Osteoblast (primary cell): ENCODE measurements at regions not wholly inside any gene's neighbourhood (a gene's known extent, or its start where the extent isn't known, plus 50 kb on each side); places are given as distances from the start of the nearest gene placed in this dataset.

Source experiments
- DNase-seq: peaks from one replicate; pipeline ENCODE4 v3.0.0; 2011; ENCODE audit warnings: low spot score, mixed read lengths; ENCODE audit not compliant: insufficient read length; ENCODE audit errors: missing footprints
- H2AFZ ChIP-seq: 2 replicates; pipeline ENCODE4 v1.6.0; 2011; ENCODE audit warnings: mild to moderate bottlenecking, low read length
- H3K27ac ChIP-seq: 2 replicates; pipeline ENCODE4 v1.5.1; 2011; ENCODE audit warnings: mild to moderate bottlenecking, low read depth, low read length, moderate library complexity
- H3K27me3 ChIP-seq: 2 replicates; pipeline ENCODE4 v1.6.0; 2012; ENCODE audit warnings: mild to moderate bottlenecking, control low read depth, inconsistent platforms, low read length, moderate library complexity; ENCODE audit not compliant: insufficient read depth
- H3K36me3 ChIP-seq: 2 replicates; pipeline ENCODE4 v1.5.1; 2011; ENCODE audit warnings: mild to moderate bottlenecking, low read length, control low read depth, moderate library complexity; ENCODE audit not compliant: insufficient read depth
- H3K4me1 ChIP-seq: 2 replicates; pipeline ENCODE4 v1.5.1; 2011; ENCODE audit warnings: mild to moderate bottlenecking, low read length, control low read depth, moderate library complexity; ENCODE audit not compliant: insufficient read depth
- H3K4me2 ChIP-seq: 2 replicates; pipeline ENCODE4 v1.6.0; 2011; ENCODE audit warnings: mild to moderate bottlenecking, low read length; ENCODE audit not compliant: insufficient read depth
- H3K4me3 ChIP-seq: fragments of 200-600 bp; sonication (generic); 3 replicates; pipeline ENCODE4 v1.5.1; 2012; ENCODE audit warnings: mild to moderate bottlenecking, low read length, inconsistent platforms; ENCODE audit not compliant: insufficient read depth
- H3K79me2 ChIP-seq: 2 replicates; pipeline ENCODE4 v1.6.0; 2012; ENCODE audit warnings: mild to moderate bottlenecking, low read length, control low read depth, inconsistent platforms; ENCODE audit not compliant: insufficient read depth
- H3K9me3 ChIP-seq: 2 replicates; pipeline ENCODE4 v1.5.1; 2011; ENCODE audit warnings: low read depth, low read length, control low read depth
- H4K20me1 ChIP-seq: 2 replicates; pipeline ENCODE4 v1.6.0; 2012; ENCODE audit warnings: mild to moderate bottlenecking, low read length, control low read depth; ENCODE audit not compliant: insufficient read depth
- TF ChIP-seq, protein P1 (sequence below): IDR thresholded peaks from 2 replicates; pipeline ENCODE4 v1.5.1; 2011; ENCODE audit warnings: mild to moderate bottlenecking, low read depth, low read length, moderate library complexity; ENCODE audit errors: extremely low read depth

DNA sequence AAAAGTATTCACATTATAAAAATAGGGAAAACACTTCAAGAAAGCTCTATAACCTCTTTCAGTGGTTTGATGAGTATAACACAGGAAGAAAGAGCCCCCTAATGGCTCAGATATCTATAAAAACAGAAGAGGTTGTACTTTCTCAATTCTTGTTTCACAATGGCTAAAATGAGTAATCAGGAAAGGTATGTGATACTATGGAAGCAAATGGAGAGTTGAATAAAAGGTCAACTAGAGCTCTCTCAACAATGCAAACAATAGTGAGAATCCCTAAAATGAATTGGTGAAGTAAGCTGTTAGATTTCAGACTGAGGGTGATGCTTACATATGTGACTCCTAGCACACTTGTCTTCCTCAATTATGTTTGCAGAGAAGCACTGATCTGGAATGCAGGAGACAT is 584.6 kb upstream of the CDH18 start:
- Histone ChIP-seq H3K27ac (no peak overlapping the region), H3K4me3 (no peak overlapping the region), H2AFZ (no peak overlapping the region), H3K27me3 (no peaks in the 10 kb centered on the region), H4K20me1 (no peaks in the 10 kb centered on the region), H3K36me3 (no peaks in the 10 kb centered on the region), H3K9me3 (no peaks in the 10 kb centered on the region), H3K4me2 (no peak overlapping the region), H3K4me1 (no peaks in the 10 kb centered on the region), H3K79me2 (no peaks in the 10 kb centered on the region)
- TF ChIP-seq, protein P1, sequence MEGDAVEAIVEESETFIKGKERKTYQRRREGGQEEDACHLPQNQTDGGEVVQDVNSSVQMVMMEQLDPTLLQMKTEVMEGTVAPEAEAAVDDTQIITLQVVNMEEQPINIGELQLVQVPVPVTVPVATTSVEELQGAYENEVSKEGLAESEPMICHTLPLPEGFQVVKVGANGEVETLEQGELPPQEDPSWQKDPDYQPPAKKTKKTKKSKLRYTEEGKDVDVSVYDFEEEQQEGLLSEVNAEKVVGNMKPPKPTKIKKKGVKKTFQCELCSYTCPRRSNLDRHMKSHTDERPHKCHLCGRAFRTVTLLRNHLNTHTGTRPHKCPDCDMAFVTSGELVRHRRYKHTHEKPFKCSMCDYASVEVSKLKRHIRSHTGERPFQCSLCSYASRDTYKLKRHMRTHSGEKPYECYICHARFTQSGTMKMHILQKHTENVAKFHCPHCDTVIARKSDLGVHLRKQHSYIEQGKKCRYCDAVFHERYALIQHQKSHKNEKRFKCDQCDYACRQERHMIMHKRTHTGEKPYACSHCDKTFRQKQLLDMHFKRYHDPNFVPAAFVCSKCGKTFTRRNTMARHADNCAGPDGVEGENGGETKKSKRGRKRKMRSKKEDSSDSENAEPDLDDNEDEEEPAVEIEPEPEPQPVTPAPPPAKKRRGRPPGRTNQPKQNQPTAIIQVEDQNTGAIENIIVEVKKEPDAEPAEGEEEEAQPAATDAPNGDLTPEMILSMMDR = no peak
- DNase-seq = no peak

DNA sequence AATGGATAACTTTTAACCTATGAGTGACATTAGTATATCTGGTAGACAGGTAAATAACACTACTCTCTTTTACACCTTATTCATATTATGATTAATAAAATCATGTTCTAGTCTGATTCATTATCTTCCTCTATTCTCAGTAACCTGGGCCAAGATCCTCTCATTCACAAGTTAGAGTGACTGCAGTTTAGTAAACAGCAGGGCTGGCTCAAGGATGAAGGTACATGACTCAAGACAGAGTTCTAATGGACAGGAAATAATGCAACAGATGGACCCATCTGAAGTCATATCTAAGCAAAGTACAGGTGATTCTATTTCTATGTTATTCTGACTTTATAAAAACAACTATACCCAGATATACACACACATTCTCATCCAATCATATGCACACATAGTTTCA is 582.5 kb upstream of the CDH18 start:
- TF ChIP-seq, protein P1 = no peak
- no peak for DNase-seq
- Histone ChIP-seq H3K27me3 (no peaks in the 10 kb centered on the region), H3K27ac (no peak overlapping the region), H3K9me3 (no peaks in the 10 kb centered on the region), H3K4me1 (no peaks in the 10 kb centered on the region), H3K4me2 (no peak overlapping the region), H3K4me3 (no peak overlapping the region), H2AFZ (no peak overlapping the region), H3K79me2 (no peaks in the 10 kb centered on the region), H4K20me1 (no peaks in the 10 kb centered on the region), H3K36me3 (no peaks in the 10 kb centered on the region)

DNA sequence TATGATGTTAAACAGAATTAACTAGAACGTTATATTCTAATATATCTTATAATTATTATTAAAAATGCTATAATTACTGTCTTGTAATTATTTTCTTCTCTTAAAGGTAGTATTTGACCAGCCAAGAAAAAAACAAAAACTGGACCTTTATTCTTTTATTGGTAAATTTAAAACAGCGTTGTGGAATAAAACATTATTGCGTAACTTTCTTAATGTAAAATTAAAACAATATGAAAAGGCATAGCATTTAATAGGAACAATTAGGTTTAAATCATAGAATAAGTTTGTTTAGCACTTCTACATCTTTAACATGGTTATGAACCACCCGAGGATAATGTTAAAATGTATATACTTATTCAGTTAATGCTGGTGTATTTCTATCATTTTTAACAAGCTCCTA is 574.5 kb upstream of the CDH18 start:
- Histone ChIP-seq H2AFZ (no peak overlapping the region), H3K36me3 (no peaks in the 10 kb centered on the region), H3K27ac (no peak overlapping the region), H3K9me3 (no peaks in the 10 kb centered on the region), H3K79me2 (no peaks in the 10 kb centered on the region), H3K4me1 (no peaks in the 10 kb centered on the region), H3K4me3 (no peak overlapping the region), H3K27me3 (no peaks in the 10 kb centered on the region), H3K4me2 (no peak overlapping the region), H4K20me1 (no peaks in the 10 kb centered on the region)
- DNase-seq = no peak
- TF ChIP-seq, protein P1 = no peak

DNA sequence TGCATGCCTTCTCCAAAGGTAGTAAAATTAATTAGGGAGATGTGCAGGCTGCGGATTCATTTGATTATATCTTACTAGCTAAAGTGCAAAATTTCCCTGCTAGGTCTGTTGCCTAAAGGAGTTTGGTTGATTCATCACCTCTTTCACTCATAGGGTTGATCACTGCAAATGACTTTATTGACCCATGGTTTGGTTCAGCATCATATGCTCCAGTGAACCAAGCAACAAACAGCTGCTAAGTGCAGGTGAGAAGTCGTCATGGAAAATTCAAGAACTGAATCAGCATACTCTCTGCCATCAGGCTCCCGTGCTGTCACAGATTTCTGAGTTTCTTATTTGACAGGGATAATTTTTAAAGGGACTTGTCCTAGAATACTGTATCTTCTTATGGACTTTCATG is 571.8 kb upstream of the CDH18 start:
- Histone ChIP-seq H3K4me1 (no peaks in the 10 kb centered on the region), H3K9me3 (peaks cover 2% of the 10 kb centered on the region), H3K27me3 (no peaks in the 10 kb centered on the region), H3K27ac (no peak overlapping the region), H3K4me2 (no peak overlapping the region), H4K20me1 (no peaks in the 10 kb centered on the region), H3K36me3 (no peaks in the 10 kb centered on the region), H3K79me2 (no peaks in the 10 kb centered on the region), H3K4me3 (no peak overlapping the region), H2AFZ (no peak overlapping the region)
- DNase-seq = no peak
- TF ChIP-seq, protein P1 = no peak
